Kidney epithelial cell (primary cell): ENCODE measurements at regions not wholly inside any gene's neighbourhood (a gene's known extent, or its start where the extent isn't known, plus 50 kb on each side); places are given as distances from the start of the nearest gene placed in this dataset.

ENCODE experiments used
- DNase-seq: peaks from one replicate; pipeline ENCODE4 v3.0.0-alpha.2; 2010; ENCODE audit warnings: low read depth
- H3K27me3 ChIP-seq: 2 replicates; pipeline ENCODE4 v1.6.0; 2011; ENCODE audit warnings: low read length; ENCODE audit not compliant: control insufficient read depth, insufficient read depth
- H3K36me3 ChIP-seq: 2 replicates; pipeline ENCODE4 v1.5.1; 2011; ENCODE audit warnings: low read length; ENCODE audit not compliant: control insufficient read depth, insufficient read depth
- H3K4me3 ChIP-seq: 2 replicates; pipeline ENCODE4 v1.5.1; 2011; ENCODE audit warnings: low read depth, mild to moderate bottlenecking, control low read depth, low read length
- TF ChIP-seq, protein P1 (sequence below): IDR thresholded peaks from 2 replicates; pipeline ENCODE4 v1.5.1; 2011; ENCODE audit warnings: mild to moderate bottlenecking, moderate library complexity, low read length, control low read depth, inconsistent platforms; ENCODE audit not compliant: insufficient read depth, poor library complexity, severe bottlenecking

DNA sequence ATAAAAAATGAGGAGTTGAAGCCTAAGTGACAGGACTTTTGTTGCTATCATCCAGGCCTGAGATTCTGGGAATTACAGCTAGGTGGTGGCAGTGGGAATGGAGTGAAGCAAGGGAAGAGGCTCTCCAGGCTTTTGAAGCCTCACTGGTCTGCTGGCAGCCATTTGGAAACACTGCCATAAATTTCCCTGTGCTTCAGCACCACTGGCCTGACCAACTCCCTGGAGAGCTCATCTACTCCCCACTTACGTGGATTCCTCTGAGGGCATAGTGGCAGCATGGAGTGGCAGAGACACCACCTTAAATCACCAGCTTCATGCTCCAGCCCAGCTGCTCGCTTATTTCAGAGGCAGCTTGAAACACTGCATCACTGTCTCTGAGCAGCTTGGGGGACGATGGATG lies 518.2 kb downstream of the TLR4 start:
- no peak overlapping the region for H3K4me3 ChIP-seq
- DNase-seq: no peak
- H3K27me3 ChIP-seq: no peaks in the 10 kb centered on the region
- TF ChIP-seq, protein P1, sequence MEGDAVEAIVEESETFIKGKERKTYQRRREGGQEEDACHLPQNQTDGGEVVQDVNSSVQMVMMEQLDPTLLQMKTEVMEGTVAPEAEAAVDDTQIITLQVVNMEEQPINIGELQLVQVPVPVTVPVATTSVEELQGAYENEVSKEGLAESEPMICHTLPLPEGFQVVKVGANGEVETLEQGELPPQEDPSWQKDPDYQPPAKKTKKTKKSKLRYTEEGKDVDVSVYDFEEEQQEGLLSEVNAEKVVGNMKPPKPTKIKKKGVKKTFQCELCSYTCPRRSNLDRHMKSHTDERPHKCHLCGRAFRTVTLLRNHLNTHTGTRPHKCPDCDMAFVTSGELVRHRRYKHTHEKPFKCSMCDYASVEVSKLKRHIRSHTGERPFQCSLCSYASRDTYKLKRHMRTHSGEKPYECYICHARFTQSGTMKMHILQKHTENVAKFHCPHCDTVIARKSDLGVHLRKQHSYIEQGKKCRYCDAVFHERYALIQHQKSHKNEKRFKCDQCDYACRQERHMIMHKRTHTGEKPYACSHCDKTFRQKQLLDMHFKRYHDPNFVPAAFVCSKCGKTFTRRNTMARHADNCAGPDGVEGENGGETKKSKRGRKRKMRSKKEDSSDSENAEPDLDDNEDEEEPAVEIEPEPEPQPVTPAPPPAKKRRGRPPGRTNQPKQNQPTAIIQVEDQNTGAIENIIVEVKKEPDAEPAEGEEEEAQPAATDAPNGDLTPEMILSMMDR: peak; percentile 14
- no peaks in the 10 kb centered on the region for H3K36me3 ChIP-seq

DNA sequence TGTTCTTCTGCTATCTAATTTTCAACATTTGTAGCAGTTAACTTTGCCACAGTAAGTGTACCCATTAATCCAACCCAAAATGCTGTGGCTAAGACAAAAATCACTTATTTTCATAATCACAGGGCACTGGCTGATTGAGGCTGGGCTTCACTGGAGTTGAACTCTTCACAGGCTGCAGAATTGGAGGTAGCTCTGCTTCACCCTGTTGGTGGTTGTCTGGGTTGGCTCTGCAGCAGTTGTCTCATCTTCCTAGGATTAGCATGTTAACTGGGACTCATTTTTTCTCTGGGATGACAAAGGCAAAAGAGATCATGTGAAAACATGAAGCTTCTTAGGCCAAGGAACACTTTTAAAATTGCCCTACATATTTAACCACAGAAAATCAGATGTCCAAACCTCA lies 518.9 kb downstream of the TLR4 start:
- no peak for DNase-seq
- Histone ChIP-seq H3K4me3 (no peak overlapping the region), H3K27me3 (no peaks in the 10 kb centered on the region), H3K36me3 (no peaks in the 10 kb centered on the region)
- TF ChIP-seq, protein P1: no peak

DNA sequence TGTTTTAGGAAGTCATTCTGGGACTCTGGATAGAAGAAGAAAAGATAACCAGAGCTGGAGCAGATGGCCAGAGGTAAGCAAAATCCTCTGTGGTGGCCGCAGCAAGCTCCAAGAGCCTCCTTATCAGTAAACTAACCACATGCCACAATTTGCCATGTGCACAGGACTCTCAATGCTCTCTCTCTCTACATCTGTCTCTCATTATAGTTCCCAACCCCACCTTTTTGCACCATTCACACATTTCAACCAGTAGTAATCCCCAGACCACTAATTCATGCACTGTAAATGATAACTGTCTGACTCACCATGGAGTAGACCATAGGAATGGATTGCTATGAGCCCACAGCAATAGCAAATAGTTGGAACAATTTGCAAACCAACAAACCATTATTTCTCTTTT lies 526.1 kb downstream of the TLR4 start:
- H3K4me3 ChIP-seq: no peak overlapping the region
- no peaks in the 10 kb centered on the region for H3K36me3 ChIP-seq
- DNase-seq: no peak
- TF ChIP-seq, protein P1: no peak
- H3K27me3 ChIP-seq: no peaks in the 10 kb centered on the region

DNA sequence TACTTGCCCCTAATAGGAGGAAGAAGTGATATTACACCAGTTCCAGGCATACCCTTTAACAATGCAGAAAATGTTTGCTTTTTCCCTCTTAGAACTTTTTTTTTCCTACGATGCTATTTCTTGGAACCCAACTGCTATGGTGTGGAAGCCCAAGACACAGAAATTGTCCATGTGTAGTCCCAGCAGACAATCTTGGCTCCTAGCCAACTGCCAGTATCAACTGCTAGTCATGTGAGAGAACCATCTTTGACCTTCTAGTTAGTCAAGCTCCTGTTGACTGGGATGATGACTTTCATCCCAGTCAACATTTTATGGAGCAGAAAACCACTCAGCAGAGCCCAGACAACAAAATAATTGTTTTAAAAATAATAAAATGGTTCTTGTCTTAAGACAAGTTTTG lies 532.4 kb downstream of the TLR4 start:
- H3K4me3 ChIP-seq: no peak overlapping the region
- H3K27me3 ChIP-seq: no peaks in the 10 kb centered on the region
- no peaks in the 10 kb centered on the region for H3K36me3 ChIP-seq
- TF ChIP-seq, protein P1: no peak
- DNase-seq: no peak

DNA sequence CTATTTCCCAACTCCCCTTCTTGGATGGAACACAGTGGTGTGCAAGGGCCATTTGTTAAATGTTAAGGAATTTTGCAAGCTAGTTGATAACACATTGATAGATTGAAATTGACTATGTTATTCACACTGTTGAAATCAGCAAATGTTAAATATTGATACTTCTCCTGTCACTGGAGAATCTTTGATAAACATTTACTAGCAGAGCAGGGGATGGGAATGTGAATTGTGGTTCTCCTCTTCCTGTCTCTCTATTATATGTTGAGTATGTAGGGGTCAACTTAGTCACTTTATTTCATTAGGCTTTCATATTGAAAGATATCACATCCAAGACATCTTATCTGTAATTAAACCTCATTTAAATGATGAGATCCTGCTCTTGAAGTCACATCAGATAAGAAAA lies 533.9 kb downstream of the TLR4 start:
- Histone ChIP-seq H3K27me3 (no peaks in the 10 kb centered on the region), H3K4me3 (no peak overlapping the region), H3K36me3 (no peaks in the 10 kb centered on the region)
- no peak for DNase-seq
- TF ChIP-seq, protein P1: no peak

DNA sequence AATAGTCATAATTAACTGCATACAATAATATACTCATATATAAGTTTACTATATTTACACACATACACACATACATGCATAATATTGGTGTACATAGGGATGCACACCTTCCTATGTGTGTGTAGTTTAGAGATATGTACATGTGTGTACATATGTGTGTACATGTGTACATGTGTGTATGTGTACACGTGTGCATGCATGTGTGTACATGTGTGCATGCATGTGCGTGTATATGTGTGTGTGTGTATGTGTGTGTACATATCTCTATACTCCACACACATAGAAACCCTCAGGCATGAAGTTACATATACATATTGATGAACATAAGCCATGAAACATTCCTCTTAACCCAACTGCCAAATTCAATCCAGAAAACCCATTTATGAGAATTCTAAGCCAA lies 547.8 kb downstream of the TLR4 start:
- Histone ChIP-seq H3K27me3 (no peaks in the 10 kb centered on the region), H3K4me3 (no peak overlapping the region), H3K36me3 (no peaks in the 10 kb centered on the region)
- no peak for DNase-seq
- TF ChIP-seq, protein P1: no peak
